ENCODE measurements at regions not wholly inside any gene's neighbourhood (a gene's known extent, or its start where the extent isn't known, plus 50 kb on each side); places are given as distances from the start of the nearest gene placed in this dataset.

DNA sequence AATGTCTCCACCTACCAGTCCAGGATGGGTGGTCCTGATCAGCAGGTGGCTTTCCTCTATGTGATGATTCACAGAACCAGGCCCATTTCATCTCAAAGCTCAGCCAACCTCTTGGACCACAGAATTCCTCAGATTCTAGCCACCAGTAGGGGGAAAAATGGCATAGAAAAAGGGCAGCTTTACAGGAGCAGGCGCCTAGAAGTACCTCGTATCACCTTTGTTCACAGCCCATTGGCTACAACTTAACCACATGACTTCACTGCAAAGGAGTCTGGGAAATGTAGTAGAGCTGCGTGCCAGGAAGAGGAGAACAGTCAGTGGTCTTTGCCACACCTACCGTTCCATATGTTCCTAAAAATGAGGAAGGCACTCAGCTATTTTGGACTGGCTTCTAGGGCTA lies 62.8 kb upstream of the DTNA start:
- Histone ChIP-seq H3K27ac (no peak overlapping the region), H3K36me3 (no peaks in the 10 kb centered on the region), H3K9me3 (no peaks in the 10 kb centered on the region), H3K4me1 (no peaks in the 10 kb centered on the region), H3K4me3 (no peak overlapping the region), H3K27me3 (no peaks in the 10 kb centered on the region)
- TF ChIP-seq CTCF (IDR thresholded peaks at IDR 0.05) (no peak), POLR2A (IDR thresholded peaks at IDR 0.05) (no peak), POLR2AphosphoS5 (IDR thresholded peaks at IDR 0.05; ENCODE audit: insufficient read depth in 1 of 2, low read depth in 1 of 2) (no peak)
- intact Hi-C loops (cut with DNase I), result no loop called here
- no peak for DNase-seq (ENCODE audit: extremely low spot score in 2 of 2)

DNA sequence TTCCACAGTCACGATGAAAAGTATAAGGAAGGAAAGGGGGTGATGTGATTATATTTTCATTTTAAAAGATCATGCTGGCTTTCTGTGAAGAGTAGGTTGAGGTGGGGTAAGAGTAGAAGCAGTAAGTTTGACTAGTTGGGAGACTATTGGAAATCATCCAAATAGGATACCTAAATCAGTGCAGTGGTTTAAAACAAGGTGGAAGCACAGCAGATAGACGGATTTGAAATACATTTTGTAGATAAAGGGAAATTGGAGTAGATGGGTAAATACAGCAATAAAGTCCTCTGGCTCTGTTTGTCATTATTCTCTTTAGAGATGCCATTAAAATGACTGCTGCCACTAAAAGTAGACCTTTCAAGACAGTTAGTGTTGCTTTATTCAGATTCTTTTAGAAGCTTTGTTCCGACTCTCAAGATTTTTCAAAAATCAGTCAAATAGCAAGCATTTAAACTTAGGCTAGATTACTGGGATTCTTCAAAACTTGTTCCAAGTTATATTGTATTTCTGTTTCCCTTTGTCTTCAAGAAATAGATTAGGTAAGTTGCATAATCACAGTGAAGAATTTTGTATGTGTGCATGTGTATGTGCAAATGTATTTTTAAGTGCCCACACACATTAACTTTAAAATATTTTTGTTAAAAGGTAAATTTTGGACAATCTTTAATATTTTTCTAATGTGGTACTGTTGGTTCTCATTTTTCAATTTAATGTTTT lies 61.7 kb upstream of the DTNA start:
- H3K4me1 ChIP-seq, result no peaks in the 10 kb centered on the region
- no peak overlapping the region for H3K27ac ChIP-seq
- intact Hi-C loops (cut with DNase I), result no loop called here
- no peaks in the 10 kb centered on the region for H3K36me3 ChIP-seq
- no peaks in the 10 kb centered on the region for H3K9me3 ChIP-seq
- DNase-seq (ENCODE audit: extremely low spot score in 2 of 2), result no peak
- no peak for TF ChIP-seq POLR2AphosphoS5 (IDR thresholded peaks at IDR 0.05; ENCODE audit: insufficient read depth in 1 of 2, low read depth in 1 of 2)
- H3K27me3 ChIP-seq, result no peaks in the 10 kb centered on the region
- no peak overlapping the region for H3K4me3 ChIP-seq

- Histone ChIP-seq H3K27ac (no peak overlapping the region), H3K27me3 (no peaks in the 10 kb centered on the region), H3K4me3 (no peak overlapping the region), H3K36me3 (no peaks in the 10 kb centered on the region), H3K4me1 (no peaks in the 10 kb centered on the region), H3K9me3 (no peaks in the 10 kb centered on the region)
- DNase-seq (ENCODE audit: extremely low spot score in 2 of 2), result no peak
- intact Hi-C loops (cut with DNase I), result no loop called here
- TF ChIP-seq CTCF (IDR thresholded peaks at IDR 0.05) (no peak), POLR2A (IDR thresholded peaks at IDR 0.05) (no peak), POLR2AphosphoS5 (IDR thresholded peaks at IDR 0.05; ENCODE audit: insufficient read depth in 1 of 2, low read depth in 1 of 2) (no peak)
Measured at GRCh38 chr18:34649080-34649479, 61.0 kb upstream of the DTNA start.

- TF ChIP-seq CTCF (IDR thresholded peaks at IDR 0.05) (no peak), POLR2A (IDR thresholded peaks at IDR 0.05) (no peak), POLR2AphosphoS5 (IDR thresholded peaks at IDR 0.05; ENCODE audit: insufficient read depth in 1 of 2, low read depth in 1 of 2) (no peak)
- Histone ChIP-seq H3K27ac (no peak overlapping the region), H3K4me1 (no peaks in the 10 kb centered on the region), H3K9me3 (no peaks in the 10 kb centered on the region), H3K36me3 (no peaks in the 10 kb centered on the region), H3K4me3 (no peak overlapping the region), H3K27me3 (no peaks in the 10 kb centered on the region)
- no peak for DNase-seq (ENCODE audit: extremely low spot score in 2 of 2)
- intact Hi-C loops (cut with DNase I), result no loop called here
Measured at GRCh38 chr18:34650121-34650545, 60.0 kb upstream of the DTNA start.

GRCh38 chr18:34651586-34652369 lies 58.3 kb upstream of the DTNA start:
- no peaks in the 10 kb centered on the region for H3K4me1 ChIP-seq
- no peak overlapping the region for H3K4me3 ChIP-seq
- intact Hi-C loops (cut with DNase I), result no loop called here
- no peak for DNase-seq (ENCODE audit: extremely low spot score in 2 of 2)
- TF ChIP-seq POLR2A (IDR thresholded peaks at IDR 0.05) (no peak), POLR2AphosphoS5 (IDR thresholded peaks at IDR 0.05; ENCODE audit: insufficient read depth in 1 of 2, low read depth in 1 of 2) (no peak), CTCF (IDR thresholded peaks at IDR 0.05) (no peak)
- H3K9me3 ChIP-seq, result no peaks in the 10 kb centered on the region
- H3K36me3 ChIP-seq, result no peaks in the 10 kb centered on the region
- H3K27me3 ChIP-seq, result no peaks in the 10 kb centered on the region
- H3K27ac ChIP-seq, result no peak overlapping the region
